CD4-positive, alpha-beta T cell (primary cell): ENCODE measurements at regions not wholly inside any gene's neighbourhood (a gene's known extent, or its start where the extent isn't known, plus 50 kb on each side); places are given as distances from the start of the nearest gene placed in this dataset.

ENCODE experiments used
- ATAC-seq: fragments of 200-7000 bp; cut with Tn5 transposase; one replicate; pipeline ENCODE4 v1.10.0; 2022; ENCODE audit warnings: mild to moderate bottlenecking; ENCODE audit not compliant: poor library complexity
- CTCF ChIA-PET: fragments of 350-600 bp; sonication (Branson Sonifier 250); formaldehyde crosslinking; loops from one replicate; lab custom pipeline; 2021; ENCODE audit warnings: antibody characterized with exemption, inconsistent platforms; lab: Charles Lee
- POLR2A ChIA-PET: fragments of 350-600 bp; sonication (Branson Sonifier 250); formaldehyde crosslinking; loops from one replicate; lab custom pipeline; 2021; ENCODE audit warnings: antibody characterized with exemption, inconsistent platforms; lab: Charles Lee
- DNase-seq, 14 experiments: peaks; one replicate each; pipeline ENCODE4 v3.0.0-alpha.2; 2013 to 2020; ENCODE audit warnings: mixed read lengths in 2 of 14
- H3K27ac ChIP-seq, 2 donors: one replicate each; pipeline versions ENCODE4 v1.5.1 to v1.7.0; 2013; ENCODE audit warnings: low read length in 2 of 2, low read depth in 1 of 2, mild to moderate bottlenecking in 1 of 2
- H3K27me3 ChIP-seq, 2 experiments: 1 replicate in 1 of 2; 2 replicates in 1 of 2; pipeline versions ENCODE4 v1.6.1 to v1.7.0; 2013; ENCODE audit warnings: low read length in 2 of 2, control low read depth in 1 of 2, mild to moderate bottlenecking in 1 of 2, moderate library complexity in 1 of 2; ENCODE audit not compliant: insufficient read depth in 2 of 2, control insufficient read depth in 1 of 2
- H3K36me3 ChIP-seq: one replicate; pipeline ENCODE4 v1.6.1; 2013; ENCODE audit warnings: low read length, control low read depth; ENCODE audit not compliant: insufficient read depth
- H3K4me1 ChIP-seq: one replicate; pipeline ENCODE4 v1.6.1; 2013; ENCODE audit warnings: low read length, control low read depth; ENCODE audit not compliant: insufficient read depth
- H3K4me3 ChIP-seq: one replicate; pipeline ENCODE4 v1.5.1; 2013; ENCODE audit warnings: mild to moderate bottlenecking, low read length, moderate library complexity
- H3K9me3 ChIP-seq, 2 experiments: 1 replicate in 1 of 2; 2 replicates in 1 of 2; pipeline versions ENCODE4 v1.6.1 to v1.7.0; 2013; ENCODE audit warnings: low read length in 2 of 2, mild to moderate bottlenecking in 2 of 2, control low read depth in 1 of 2, moderate library complexity in 1 of 2; ENCODE audit not compliant: control insufficient read depth in 1 of 2, insufficient read depth in 1 of 2
- H3K27ac Mint-ChIP-seq: one replicate; pipeline ENCODE4 v1.8.0; 2020; ENCODE audit warnings: mixed read lengths
- H3K27me3 Mint-ChIP-seq: one replicate; pipeline ENCODE4 v1.8.0; 2021; ENCODE audit warnings: mixed read lengths
- H3K36me3 Mint-ChIP-seq: one replicate; pipeline ENCODE4 v1.8.0; 2021; ENCODE audit warnings: low read depth, mixed read lengths
- H3K4me1 Mint-ChIP-seq: one replicate; pipeline ENCODE4 v1.8.0; 2021; ENCODE audit warnings: low read depth, mixed read lengths
- H3K4me3 Mint-ChIP-seq: one replicate; pipeline ENCODE4 v1.8.0; 2020; ENCODE audit warnings: mild to moderate bottlenecking, mixed read lengths
- H3K9me3 Mint-ChIP-seq: one replicate; pipeline ENCODE4 v1.8.0; 2020; ENCODE audit warnings: mixed read lengths
- CTCF ChIP-seq: fragments of 200-600 bp; IDR thresholded peaks from one replicate; pipeline ENCODE4 v1.8.0; 2022; ENCODE audit warnings: antibody characterized with exemption, mild to moderate bottlenecking
- intact Hi-C, 2 experiments: fragments of 100-400 bp; cut with DNase I in 1 of 2; cut with micrococcal nuclease in 1 of 2; formaldehyde crosslinking; loops; one replicate each; pipeline versions ENCODE4 v1.15.1 to v1.9.0; 2023 to 2025; cut with DNase I, micrococcal nuclease

DNA sequence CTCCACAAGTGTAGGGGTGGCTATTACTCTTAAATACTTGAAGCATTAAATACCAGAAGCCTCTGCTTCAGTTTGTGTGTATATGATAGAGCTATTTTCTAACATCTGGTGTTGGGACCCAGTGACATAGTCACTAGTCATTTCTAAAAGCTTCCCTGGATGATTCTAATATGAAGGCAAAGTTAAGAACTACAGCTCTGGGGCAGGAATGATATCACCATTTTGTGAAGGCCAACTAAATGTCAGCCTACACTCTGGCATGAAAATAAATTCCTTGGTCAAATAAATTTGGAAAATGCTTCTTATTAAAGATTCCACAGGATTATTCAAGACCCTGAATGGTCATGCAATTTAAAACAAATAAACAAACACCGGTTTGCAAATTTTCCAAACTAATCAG lies 197.7 kb downstream of the PLK2 start:
- POLR2A ChIA-PET: no interaction called here
- H3K27ac ChIP-seq: no peak overlapping the region
- CTCF ChIA-PET: no interaction called here
- H3K4me3 ChIP-seq: no peak overlapping the region
- H3K4me1 ChIP-seq: no peaks in the 10 kb centered on the region
- H3K27me3 Mint-ChIP-seq: no peaks in the 10 kb centered on the region
- no peak for ATAC-seq
- no peaks in the 10 kb centered on the region for H3K27me3 ChIP-seq
- no peak for DNase-seq
- H3K4me3 Mint-ChIP-seq: no peak overlapping the region
- no peaks in the 10 kb centered on the region for H3K36me3 ChIP-seq
- H3K27ac Mint-ChIP-seq: no peak overlapping the region
- no peaks in the 10 kb centered on the region for H3K9me3 Mint-ChIP-seq
- intact Hi-C loops: no loop called here
- H3K36me3 Mint-ChIP-seq: no peaks in the 10 kb centered on the region
- H3K4me1 Mint-ChIP-seq: no peaks in the 10 kb centered on the region
- H3K9me3 ChIP-seq: no peaks in the 10 kb centered on the region
- no peak for TF ChIP-seq CTCF

DNA sequence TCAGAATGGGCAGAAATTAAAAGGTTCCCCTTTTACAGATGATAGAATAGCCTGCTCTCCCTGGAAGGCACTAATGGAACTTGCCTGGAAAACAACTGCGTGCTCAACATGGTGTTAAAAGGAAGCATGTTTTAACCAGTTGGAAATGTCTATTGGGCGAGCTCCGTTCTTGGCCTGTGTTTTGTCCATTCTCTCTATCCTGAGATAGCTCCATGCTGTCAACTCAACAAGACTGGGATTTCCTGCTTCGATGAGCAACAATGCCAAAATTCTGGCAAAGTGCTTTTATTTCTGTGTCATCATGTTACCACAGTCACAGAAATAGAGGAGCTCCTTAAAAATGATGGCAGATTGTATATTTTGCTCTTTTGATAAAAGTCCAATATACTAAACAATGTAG lies 198.3 kb downstream of the PLK2 start:
- Histone ChIP-seq H3K27me3 (no peaks in the 10 kb centered on the region), H3K36me3 (no peaks in the 10 kb centered on the region), H3K4me3 (no peak overlapping the region), H3K4me1 (no peaks in the 10 kb centered on the region), H3K27ac (no peak overlapping the region), H3K9me3 (no peaks in the 10 kb centered on the region)
- Mint-ChIP-seq H3K36me3 (no peaks in the 10 kb centered on the region), H3K27ac (no peak overlapping the region), H3K4me1 (no peaks in the 10 kb centered on the region), H3K27me3 (no peaks in the 10 kb centered on the region), H3K9me3 (no peaks in the 10 kb centered on the region), H3K4me3 (no peak overlapping the region)
- ChIA-PET POLR2A (no interaction called here), CTCF (no interaction called here)
- ATAC-seq (no peak), DNase-seq (no peak)
- intact Hi-C loops: no loop called here
- no peak for TF ChIP-seq CTCF

GRCh38 chr5:58260243-58260642 lies 199.6 kb downstream of the PLK2 start:
- CTCF ChIA-PET: no interaction called here
- H3K4me3 Mint-ChIP-seq: no peak overlapping the region
- no peaks in the 10 kb centered on the region for H3K36me3 Mint-ChIP-seq
- POLR2A ChIA-PET: no interaction called here
- no peak overlapping the region for H3K4me3 ChIP-seq
- TF ChIP-seq CTCF: no peak
- intact Hi-C loops: no loop called here
- no peaks in the 10 kb centered on the region for H3K36me3 ChIP-seq
- ATAC-seq (no peak), DNase-seq (no peak)
- H3K27me3 ChIP-seq: no peaks in the 10 kb centered on the region
- peaks cover 1% of the 10 kb centered on the region for H3K27me3 Mint-ChIP-seq
- no peaks in the 10 kb centered on the region for H3K9me3 ChIP-seq
- no peaks in the 10 kb centered on the region for H3K4me1 Mint-ChIP-seq
- no peaks in the 10 kb centered on the region for H3K4me1 ChIP-seq
- no peak overlapping the region for H3K27ac ChIP-seq
- no peak overlapping the region for H3K27ac Mint-ChIP-seq
- no peaks in the 10 kb centered on the region for H3K9me3 Mint-ChIP-seq
